SKM-1 treated with dmso at 0.1 percent for 144 hours (cell line): ENCODE measurements at regions not wholly inside any gene's neighbourhood (a gene's known extent, or its start where the extent isn't known, plus 50 kb on each side); places are given as distances from the start of the nearest gene placed in this dataset.
A peak's percentile ranks its signal among the peaks of the same experiment; 100 is the strongest.

Experiments used
- DNase-seq: peaks from one replicate; lab custom pipeline; 2025; ENCODE audit not compliant: unreplicated experiment; lab: John Stamatoyannopoulos, UW

DNA sequence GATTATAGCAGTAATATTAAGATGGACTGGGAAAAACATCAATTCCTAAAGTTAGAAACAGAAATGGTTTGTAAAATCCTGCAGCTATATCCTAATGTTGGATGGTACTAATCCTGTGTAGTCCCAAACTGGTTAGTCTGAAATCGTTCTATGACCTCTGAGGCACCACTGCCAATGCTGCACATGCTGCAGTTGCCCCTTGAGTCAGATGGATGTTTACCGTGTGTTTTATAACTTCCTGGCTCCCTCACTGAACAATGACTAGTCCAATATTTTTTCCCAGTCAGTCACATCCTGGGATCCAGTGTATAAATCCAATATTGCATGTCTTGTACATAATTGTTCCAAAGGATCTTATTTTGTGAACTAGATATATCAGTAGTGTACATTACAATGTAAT, 226.7 kb upstream of the PKDCC start:
- no peak for DNase-seq

DNA sequence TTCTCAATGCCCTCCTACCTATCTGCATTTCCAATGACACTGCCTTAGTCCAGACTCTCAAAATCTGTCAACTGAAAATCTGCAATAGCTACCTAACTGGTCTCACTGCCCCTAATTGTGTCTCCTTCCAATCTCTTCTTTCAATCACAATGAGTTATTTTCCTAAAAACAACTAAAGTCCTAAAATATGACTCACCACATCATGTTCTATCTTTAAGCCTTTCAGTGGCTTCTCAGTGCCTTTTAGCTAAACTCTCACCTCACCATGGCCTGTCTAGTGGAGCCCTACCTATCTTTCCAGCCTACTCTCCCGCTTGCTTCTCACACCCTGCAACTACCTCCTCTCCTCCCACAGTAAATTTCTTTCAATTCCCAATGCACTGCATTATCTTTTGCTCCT, 220.9 kb upstream of the PKDCC start:
- no peak for DNase-seq

DNA sequence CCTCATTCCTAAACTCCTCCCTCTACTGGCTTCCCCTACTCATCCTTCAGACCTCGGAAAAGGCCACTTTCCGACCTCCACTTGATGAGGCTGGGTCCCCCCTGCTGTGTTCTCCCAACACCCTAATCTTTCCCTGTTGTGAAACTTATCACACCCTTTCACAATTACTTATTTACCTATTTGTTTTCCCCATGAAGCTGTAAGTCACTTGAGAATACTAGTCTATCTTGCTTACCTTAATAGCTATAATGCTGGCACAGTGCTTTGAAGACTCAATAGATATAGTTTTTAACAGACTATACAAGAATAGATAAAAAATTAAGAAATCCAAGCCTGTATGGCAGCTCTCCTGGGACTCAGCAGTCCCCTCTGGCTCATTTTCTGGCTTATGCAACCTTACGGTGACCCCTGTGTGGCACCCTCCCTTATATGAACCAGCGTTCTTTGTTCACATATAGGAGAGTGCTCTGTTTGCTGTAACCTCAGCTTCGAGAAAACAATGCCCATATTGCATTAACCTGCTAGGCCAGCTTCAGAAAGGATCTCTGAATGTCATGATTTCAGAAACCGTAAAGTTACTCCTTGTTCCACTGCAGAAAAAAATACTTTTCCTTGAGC, 220.4 kb upstream of the PKDCC start:
- DNase-seq: no peak

DNA sequence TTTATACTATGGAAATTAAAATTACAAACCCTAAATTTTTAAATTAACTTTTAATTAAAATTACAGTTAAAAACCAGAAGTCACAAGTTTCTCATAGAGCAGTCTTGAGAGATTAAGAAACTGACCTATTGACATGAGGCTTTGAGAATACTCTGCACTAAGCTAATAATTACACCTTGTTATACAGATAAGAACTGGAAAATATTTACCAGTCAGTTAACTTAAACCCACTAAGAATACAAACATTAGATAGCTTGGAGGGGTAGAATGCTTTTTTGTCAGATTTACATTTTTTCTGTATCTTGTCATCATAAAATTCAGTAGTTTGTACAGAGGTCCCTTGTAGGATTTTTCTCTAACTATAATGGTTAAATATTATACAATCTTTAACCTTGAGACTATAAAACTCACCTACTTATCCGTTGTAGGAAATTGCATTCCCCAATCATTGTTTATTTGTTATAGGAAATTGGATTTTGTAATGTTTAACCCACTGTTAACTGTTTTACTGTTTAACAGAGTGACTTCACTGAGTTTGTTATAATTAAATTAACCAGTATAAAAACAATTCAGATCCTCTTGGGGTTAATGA, 219.7 kb upstream of the PKDCC start:
- no peak for DNase-seq

DNA sequence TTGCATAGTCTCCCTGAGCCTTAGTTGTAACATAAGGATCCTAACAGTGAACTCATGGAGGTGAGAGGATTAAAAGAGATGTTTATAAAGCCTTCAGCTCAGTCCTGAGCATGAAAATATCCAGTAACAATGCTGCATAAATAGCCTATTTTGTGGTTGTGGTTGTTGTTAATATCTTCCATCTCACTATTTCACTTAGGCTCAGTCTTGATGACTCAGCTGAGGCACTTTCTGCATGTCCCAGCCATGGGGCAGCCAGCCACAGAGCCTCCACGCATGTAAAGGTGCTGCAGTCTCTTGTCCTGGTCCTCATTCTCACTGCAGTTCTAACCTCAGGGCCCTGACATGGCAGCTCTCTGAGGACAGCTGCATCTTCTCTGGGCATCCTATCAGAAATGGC, 218.8 kb upstream of the PKDCC start:
- DNase-seq: no peak

DNA sequence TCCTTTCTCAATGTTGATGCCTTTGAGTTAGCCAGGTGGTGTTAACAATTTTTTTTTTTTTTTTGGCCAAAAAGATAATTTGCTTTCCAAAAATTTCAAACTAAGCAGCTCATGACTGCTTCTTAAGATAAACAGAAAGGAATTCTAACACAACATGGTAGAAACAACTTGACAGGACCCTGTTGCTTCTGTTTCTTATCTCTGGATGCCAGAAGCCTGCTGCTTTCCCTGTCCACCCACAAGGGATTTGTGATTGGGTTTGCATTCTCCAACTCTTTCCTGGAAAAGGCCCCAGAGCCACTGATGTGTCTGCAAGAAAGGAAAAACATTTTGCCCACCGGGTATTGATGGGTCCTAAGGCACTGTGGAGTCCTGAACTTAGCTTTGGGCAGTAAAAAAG, 217.2 kb upstream of the PKDCC start:
- DNase-seq: no peak

DNA sequence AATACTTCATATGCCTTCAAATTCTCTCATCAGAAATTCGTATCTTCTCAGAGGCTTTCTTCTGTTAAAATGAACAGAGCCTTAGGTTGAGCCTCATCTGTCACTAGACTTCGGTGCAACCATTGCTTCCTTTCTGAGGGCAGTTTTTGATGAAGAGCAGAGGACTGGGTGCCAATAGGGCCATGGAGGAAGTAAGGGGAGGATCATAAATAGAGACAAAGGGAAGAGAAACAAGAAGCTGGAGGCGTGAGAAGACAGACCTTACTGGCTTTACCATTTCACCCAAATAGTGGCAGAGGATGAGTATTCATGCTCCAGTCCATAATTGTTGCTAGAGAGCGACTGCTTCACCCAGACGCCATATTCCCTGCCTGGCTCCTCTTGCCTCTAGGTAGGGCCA, 215.6 kb upstream of the PKDCC start:
- DNase-seq: no peak

DNA sequence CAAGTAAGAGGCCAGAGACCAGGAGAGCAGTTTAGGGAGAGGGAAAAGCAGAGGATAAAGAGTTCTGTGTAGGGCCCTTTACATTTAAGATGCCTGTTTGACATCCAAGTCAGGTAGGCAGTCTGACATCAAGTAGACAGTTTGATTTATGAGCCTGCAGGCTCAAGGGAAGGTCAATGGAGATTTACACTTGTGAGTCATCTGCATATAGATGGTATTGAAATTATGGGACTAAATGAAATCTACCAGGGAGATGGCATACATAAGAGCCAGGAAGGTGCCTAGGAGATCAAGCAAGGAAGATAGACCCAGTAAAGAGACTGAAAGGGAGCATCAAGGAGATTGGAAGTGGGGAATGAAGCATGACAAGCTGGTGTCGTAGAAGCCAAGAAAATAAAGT, 212.4 kb upstream of the PKDCC start:
- DNase-seq: no peak

DNA sequence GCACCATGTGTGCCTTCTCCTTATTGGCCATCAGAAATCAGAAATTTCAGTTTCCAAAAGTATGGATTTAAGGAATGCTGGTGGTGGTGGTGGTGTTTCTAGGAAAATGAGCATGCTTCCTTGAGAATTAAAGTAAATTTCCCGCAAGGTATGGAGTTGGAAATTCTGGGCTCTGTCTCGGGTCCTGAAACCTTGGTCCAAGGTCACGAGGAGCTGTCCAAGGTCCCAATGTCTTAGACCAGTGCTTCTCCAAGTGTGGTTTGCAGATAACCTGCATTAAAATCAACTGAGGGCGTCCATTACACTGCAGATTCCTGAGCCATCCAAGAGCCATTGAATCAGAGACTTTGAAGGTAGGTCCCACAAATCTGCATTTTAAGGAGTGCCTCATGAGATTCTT, 210.9 kb upstream of the PKDCC start:
- peak; percentile 1 for DNase-seq

DNA sequence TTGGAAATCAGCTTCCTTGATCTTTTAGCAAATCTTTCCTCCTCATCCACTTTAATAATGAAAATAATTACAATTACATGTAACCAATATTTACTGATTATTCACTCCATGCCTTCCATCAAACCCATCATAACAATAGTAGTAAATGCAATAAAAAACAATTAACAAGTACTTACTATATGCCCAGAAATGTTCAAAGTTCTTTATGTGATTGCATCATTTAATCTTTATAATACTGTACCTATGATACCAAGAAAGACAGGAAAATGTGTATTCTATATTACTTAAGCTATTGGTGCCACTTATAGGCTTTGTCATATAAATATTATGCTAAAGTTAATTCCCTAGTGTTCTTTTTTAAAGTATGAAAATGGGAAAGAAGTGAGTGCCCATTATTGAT, 210.2 kb upstream of the PKDCC start:
- no peak for DNase-seq

DNA sequence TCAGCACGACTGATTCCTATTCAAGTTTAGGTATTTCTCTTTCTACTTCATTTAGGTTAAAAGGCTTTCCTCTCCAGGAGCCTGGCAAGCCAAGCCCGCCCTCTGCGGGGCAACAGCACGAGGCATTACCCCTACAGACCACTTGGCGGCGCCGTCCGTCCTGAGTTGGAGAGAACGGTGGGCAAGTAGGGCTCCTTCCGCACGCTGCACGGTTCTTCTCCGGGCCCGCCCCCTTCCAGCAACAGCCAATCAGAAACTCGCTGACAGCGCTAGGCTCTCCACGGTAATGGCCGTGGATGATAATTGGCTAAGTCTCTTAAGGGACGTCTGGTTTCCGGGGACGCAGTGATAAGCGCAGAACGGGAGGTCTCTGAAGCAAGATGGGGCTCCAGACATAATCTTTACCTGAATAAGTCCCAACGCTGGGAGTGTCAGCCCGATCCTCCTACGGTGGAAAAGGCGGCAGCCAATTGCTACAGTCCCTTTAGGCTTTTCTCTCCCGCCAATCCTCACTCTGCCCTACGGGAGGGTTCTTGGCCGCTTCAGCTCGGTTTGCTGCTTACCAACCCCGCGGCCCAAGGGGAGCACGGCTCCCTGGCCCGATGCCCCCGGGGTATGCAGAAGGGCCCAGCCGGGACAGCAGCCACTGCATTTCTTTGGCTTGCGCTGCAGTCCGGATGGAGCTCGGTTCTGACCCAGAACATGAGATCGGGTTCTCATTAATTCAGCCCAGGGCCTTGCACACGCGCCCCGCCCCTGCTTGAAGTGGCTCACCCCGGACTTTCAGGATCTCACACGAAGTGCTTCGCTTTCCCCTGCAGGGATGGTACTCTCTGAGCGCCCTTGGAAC, 206.9 kb upstream of the PKDCC start:
- peak; percentile 91 for DNase-seq

DNA sequence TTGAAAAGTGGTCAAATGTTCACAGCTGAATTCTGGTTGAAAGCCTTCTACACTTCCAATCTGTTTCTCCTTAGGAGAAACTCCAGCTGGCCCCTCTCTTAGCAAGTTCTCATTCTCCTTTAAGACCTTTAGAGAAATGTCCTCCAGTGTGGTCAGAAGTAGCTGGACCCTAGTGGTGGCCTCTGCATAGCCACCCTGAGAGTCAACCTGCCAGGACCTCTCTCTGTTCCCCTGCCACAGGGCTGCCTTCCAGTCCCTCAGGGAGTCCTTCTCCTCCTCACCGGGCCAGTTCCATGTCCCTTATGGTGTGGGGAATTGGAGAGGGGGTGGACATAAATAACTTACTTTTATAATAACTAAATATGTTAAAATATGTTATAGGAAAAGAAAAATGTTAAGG, 200.9 kb upstream of the PKDCC start:
- DNase-seq: no peak

DNA sequence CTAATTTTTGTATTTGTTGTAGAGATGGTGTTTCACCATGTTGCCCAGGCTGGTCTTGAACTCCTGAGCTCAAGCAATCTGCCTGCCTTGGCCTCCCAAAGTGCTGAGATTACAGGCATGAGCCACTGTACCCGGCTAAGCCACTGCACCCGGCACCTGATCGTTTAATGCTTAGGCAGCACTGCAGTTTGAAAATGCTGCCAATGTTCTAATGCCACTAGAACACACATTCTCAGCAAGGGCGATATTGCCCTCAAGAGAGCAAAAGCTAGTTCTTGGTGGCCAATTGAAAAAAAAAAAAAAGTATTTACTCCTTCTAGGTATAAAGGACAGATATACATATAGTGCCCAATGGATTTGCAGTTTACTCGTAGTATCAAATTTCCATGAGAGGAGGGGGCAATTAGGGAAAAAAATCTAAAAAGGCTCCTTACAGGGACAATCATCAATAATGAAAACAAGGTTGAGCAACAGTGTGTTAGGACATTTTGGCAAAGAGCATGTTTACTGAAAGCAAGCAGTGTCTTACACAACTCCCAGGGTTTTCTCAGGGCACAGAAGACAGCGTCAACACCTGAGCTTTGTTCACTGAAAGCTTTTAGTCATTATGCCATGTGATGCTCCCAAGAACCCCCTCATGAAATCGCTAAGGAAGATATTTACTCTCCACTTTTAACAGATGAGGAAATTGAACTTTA, 199.9 kb upstream of the PKDCC start:
- no peak for DNase-seq

DNA sequence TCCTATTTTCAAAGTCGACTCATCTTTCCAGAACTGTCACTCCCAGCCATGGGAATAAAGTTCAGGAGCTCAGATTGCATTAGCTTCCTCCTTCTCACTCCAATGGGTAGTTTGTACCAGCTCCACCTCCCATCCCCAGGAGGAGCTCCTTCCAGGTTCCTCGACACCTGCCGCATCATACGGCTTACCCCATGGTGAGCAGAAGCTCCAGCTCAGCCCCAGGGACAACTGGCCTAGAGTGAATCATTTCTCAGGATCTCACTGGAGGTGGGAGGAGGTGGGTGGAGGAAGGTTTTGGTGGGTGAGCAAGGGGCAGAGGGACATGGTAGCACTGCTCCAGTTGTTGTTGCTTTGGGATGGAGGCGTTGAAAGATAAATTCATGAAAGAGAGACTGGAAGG, 196.3 kb upstream of the PKDCC start:
- DNase-seq: no peak

DNA sequence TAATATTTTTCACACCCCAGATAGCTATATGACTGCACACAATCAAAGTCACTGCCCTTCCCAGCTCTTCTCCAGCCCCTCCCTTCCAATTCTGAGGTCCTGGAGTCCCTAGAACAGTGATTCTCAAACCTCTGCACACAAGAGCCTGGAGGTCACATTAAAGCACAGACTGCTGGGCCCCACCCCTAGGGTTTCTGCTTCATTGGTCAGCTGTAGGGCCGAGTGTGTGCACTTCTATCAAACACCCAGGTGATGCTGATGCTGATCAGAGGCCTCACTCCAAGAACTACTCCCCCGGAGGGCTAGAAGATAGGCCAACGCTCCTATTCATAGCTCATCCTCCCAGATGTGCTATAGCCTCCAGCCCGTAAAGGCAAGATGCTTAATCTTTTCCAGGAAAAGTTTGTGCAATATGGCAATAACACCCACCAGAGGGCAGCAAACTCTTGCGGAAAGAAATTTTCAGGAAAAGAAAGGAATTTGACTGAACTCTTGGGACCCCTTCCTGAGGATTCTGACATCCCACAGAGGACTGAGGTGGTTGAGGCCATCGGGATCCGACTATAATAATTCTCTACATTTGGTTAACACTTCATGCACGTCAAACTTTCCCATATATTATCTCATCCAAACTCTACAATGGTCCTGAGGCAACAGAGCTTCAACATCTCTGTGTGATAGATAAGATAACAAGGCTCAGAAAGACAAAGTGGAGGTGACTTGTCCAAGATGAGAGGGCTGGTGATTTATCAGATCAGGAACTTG, 194.2 kb upstream of the PKDCC start:
- DNase-seq: peak; percentile 26

DNA sequence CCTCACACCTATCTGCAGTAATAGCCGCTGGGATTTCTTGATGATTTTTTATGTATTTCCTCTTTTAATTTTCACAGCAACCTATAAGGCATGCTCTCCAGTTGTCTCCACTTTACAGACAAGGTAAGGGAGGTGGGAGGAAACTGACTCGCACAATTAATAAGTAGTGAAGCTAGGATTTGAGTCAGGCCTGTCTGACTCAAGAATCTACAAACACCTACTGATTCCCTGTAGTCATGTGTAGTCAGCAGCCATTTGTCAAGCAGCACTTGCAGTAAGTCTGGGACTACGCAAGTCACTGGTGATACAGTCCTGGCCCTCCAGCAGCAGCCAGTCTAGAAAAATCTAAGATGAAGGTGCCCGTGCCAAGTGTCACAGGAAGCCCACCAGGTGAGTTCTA, 193.6 kb upstream of the PKDCC start:
- no peak for DNase-seq

DNA sequence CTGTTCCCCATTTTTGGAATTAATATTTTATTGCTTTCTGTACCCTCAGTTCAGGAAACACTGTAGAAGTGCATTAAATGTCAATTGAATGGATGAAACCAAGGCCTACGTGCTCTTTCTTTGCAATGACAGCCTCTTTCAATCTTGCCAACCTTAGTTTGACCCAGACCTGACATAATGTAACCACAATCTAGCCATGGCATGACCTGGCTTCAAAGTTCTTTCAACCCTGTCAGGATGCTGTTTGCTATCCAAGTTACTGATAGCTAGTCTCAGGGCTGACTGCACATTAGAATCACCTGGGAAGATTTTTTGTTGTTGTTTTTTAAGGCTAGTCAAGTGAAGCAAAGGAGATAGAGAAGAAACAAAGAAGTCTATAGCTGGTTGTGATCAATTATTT, 190.9 kb upstream of the PKDCC start:
- no peak for DNase-seq

DNA sequence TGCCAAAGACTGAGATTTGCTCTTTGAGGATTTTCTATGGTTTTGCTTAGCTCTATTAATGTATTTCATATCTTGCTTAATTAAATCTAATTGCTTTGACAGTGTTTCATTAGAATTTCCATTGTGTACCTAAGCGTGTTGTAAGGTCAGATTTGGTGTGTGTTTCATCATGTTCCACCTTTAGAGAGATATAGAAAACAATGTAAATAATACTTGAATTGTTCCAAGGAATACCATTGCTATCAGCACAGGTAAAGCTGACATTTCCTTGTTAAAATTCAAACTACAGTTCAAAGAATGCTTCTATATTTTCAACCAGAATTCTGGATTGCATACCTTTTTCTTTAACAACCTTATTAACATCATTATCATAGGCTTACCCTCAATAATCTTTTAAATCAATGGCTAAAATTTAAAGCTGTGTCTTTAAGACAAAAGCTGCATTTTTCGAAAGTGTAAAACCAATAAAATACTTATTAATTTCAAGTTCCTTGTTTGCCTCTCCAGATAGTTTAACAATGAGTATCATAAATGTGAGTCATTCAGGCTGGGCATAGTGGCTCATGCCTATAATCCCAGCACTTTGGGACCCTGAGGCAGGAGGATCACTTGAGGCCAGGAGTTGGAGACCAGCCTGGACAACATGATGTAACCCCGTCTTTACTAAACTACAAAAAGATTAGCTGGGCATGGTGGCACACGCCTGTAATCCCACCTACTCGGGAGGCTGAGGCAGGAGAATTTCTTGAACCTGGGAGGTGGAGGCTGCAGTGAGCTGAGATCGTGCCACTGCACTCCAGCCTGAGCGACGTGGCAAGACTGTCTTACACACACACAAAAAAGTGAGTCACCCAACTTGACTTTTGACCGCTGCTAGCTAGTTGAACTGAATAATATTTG, 188.0 kb upstream of the PKDCC start:
- DNase-seq: no peak

DNA sequence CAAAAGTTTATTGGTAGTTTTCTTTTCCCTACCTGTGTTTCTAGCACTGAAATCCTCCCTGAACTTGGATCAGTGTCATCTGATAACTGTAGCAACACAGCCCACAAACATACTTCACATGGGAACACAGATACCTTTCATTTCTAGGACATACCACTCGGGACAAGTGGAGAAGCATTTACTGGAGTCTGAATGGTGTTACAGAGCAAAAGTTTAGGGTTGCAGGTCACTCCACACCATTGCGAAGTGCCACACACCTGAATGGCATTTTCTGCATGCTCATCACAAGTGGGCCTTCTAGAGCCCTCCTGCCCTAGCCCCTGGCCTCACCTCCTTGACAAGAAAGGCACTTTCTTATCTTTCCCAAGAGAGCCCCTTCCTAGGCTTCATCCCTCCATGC, 184.8 kb upstream of the PKDCC start:
- no peak for DNase-seq

DNA sequence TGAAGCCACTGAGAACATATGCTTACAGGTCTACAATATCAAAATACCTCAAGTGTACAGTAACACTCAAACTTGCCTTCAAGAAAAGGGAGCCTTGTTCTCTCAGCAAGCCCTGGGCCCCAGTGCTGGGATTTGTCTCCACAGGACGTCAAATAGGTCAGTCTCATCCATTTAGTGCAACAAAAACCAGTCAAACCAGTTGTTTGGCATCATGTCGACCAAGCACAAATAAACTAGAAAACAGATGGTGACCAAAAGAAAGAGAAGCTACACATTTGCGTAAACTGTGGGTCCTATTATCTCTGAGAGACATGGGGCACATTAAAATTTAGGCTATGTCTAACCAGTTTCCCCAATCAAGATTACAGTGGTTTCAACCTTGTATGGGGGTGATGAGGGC, 182.6 kb upstream of the PKDCC start:
- no peak for DNase-seq
